GM23338 (cell line): ENCODE measurements at regions not wholly inside any gene's neighbourhood (a gene's known extent, or its start where the extent isn't known, plus 50 kb on each side); places are given as distances from the start of the nearest gene placed in this dataset.

Experiments
- ATAC-seq: fragments of 200-7000 bp; cut with Tn5 transposase; 3 replicates; pipeline ENCODE4 v1.9.1; 2020
- DNase-seq: peaks from one replicate; pipeline ENCODE4 v3.0.0-alpha.2; 2015; ENCODE audit warnings: low spot score
- H2AFZ ChIP-seq: fragments of 200-600 bp; sonication (generic); 2 replicates; pipeline ENCODE4 v1.8.0; 2016; ENCODE audit warnings: antibody characterized with exemption, mild to moderate bottlenecking, moderate library complexity
- H3F3A ChIP-seq: fragments of 200-600 bp; sonication (generic); replicated peaks from 2 replicates; pipeline ENCODE4 v1.8.0; 2017; ENCODE audit warnings: antibody characterized with exemption, mixed run types, low read depth
- H3K27ac ChIP-seq: fragments of 200-600 bp; sonication (generic); 2 replicates; pipeline ENCODE4 v1.6.1; 2016; ENCODE audit warnings: low read depth
- H3K27me3 ChIP-seq: fragments of 200-600 bp; sonication (generic); 2 replicates; pipeline ENCODE4 v1.8.0; 2016; ENCODE audit warnings: mild to moderate bottlenecking, mixed run types, moderate library complexity; ENCODE audit not compliant: insufficient read depth
- H3K36me3 ChIP-seq: fragments of 200-600 bp; sonication (generic); 2 replicates; pipeline ENCODE4 v1.8.0; 2016; ENCODE audit warnings: mild to moderate bottlenecking; ENCODE audit not compliant: insufficient read depth
- H3K4me1 ChIP-seq: fragments of 200-600 bp; sonication (generic); 2 replicates; pipeline ENCODE4 v1.8.0; 2016; ENCODE audit warnings: mild to moderate bottlenecking, moderate library complexity; ENCODE audit not compliant: insufficient read depth
- H3K4me2 ChIP-seq: fragments of 200-600 bp; sonication (generic); 2 replicates; pipeline ENCODE4 v1.7.1; 2017; ENCODE audit warnings: mixed run types
- H3K4me3 ChIP-seq: fragments of 200-600 bp; sonication (generic); 2 replicates; pipeline ENCODE4 v1.6.1; 2016; ENCODE audit warnings: mixed run types
- H3K79me2 ChIP-seq: fragments of 200-600 bp; sonication (generic); replicated peaks from 2 replicates; pipeline ENCODE4 v1.8.0; 2017; ENCODE audit warnings: mild to moderate bottlenecking; ENCODE audit not compliant: insufficient read depth
- H3K9me2 ChIP-seq: fragments of 200-600 bp; sonication (generic); 2 replicates; pipeline ENCODE4 v1.8.0; 2017; ENCODE audit not compliant: insufficient read depth
- H4K20me1 ChIP-seq: fragments of 200-600 bp; sonication (generic); replicated peaks from 2 replicates; pipeline ENCODE4 v1.8.0; 2017; ENCODE audit warnings: mild to moderate bottlenecking; ENCODE audit not compliant: insufficient read depth
- H3K27ac Mint-ChIP-seq: 2 replicates; pipeline ENCODE4 v1.8.0; 2020; ENCODE audit warnings: inconsistent platforms, mild to moderate bottlenecking, moderate library complexity, mixed read lengths
- H3K27me3 Mint-ChIP-seq: 3 replicates; pipeline ENCODE4 v1.8.0; 2022; ENCODE audit warnings: low read depth, mild to moderate bottlenecking, moderate library complexity, mixed read lengths, inconsistent platforms; ENCODE audit not compliant: insufficient read depth, poor library complexity
- H3K36me3 Mint-ChIP-seq: 3 replicates; pipeline ENCODE4 v1.8.0; 2021; ENCODE audit warnings: low read depth, mild to moderate bottlenecking, inconsistent platforms, moderate library complexity, mixed read lengths
- H3K4me1 Mint-ChIP-seq: 3 replicates; pipeline ENCODE4 v1.8.0; 2020; ENCODE audit warnings: mild to moderate bottlenecking, inconsistent platforms, mixed read lengths
- H3K4me3 Mint-ChIP-seq: 3 replicates; pipeline ENCODE4 v1.8.0; 2021; ENCODE audit warnings: moderate library complexity, mild to moderate bottlenecking, inconsistent platforms, mixed read lengths
- H3K9me3 Mint-ChIP-seq: 3 replicates; pipeline ENCODE4 v1.8.0; 2020; ENCODE audit warnings: moderate library complexity, mild to moderate bottlenecking, inconsistent platforms, mixed read lengths
- CREB1 ChIP-seq: fragments of 250-450 bp; sonication (Bioruptor Pico); IDR thresholded peaks from 2 replicates; pipeline ENCODE4 v1.5.0; 2020; ENCODE audit warnings: low read depth, mild to moderate bottlenecking, moderate library complexity
- NANOG ChIP-seq: IDR thresholded peaks from 2 replicates; pipeline ENCODE4 v1.6.1; 2016; ENCODE audit warnings: antibody characterized with exemption, borderline replicate concordance
- POLR2AphosphoS5 ChIP-seq: IDR thresholded peaks from 2 replicates; pipeline ENCODE4 v1.6.1; 2016; ENCODE audit warnings: antibody characterized with exemption, low read depth
- ZNF114 ChIP-seq: fragments of 250-450 bp; sonication (Bioruptor Pico); IDR thresholded peaks from 2 replicates; pipeline ENCODE4 v1.5.0; 2020; ENCODE audit warnings: mild to moderate bottlenecking, moderate library complexity
- ZNF331 ChIP-seq: fragments of 250-450 bp; sonication (Bioruptor Pico); IDR thresholded peaks from 2 replicates; pipeline ENCODE4 v1.5.0; 2020; ENCODE audit warnings: low read depth, mild to moderate bottlenecking, moderate library complexity
- TF ChIP-seq, protein P1 (sequence below): IDR thresholded peaks from one replicate; pipeline ENCODE4 v1.6.1; 2018; ENCODE audit warnings: antibody characterized with exemption; ENCODE audit not compliant: unreplicated experiment
- TF ChIP-seq, protein P2 (sequence below): fragments of 250-450 bp; sonication (Bioruptor Pico); IDR thresholded peaks from 2 replicates; pipeline ENCODE4 v1.5.0; 2020; ENCODE audit warnings: mild to moderate bottlenecking, moderate library complexity
- TF ChIP-seq, protein P3 (sequence below): IDR thresholded peaks from 2 replicates; pipeline ENCODE4 v1.6.1; 2016; ENCODE audit warnings: antibody characterized with exemption
- TF ChIP-seq, protein P4 (sequence below), 2 experiments: fragments of 200-600 bp in 1 of 2; sonication (generic) in 1 of 2; conservative IDR thresholded peaks; 2 replicates each; pipeline versions ENCODE4 v1.5.1 to v1.6.1; 2016 to 2017; ENCODE audit warnings: antibody characterized with exemption in 2 of 2, low read depth in 2 of 2, mild to moderate bottlenecking in 2 of 2, moderate library complexity in 1 of 2

DNA sequence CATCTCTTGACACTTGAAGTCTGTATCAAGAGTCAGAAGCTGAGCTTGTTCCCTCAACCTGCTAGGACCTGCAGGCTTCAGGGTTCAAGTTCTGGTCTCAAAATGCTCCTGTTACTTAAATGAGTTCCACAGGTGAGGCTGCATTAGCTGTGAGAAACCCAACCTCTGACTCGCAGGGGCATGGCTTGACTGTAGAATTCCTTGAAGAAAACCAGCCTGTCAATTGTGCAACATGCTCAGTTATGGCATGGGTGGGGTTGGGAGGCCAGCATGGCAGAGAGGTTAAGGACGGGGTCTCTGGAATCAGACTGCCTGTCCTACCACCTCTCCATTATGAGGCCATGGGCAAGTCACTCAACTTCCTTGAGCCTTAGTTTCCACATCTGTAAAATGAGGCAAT, 235.8 kb downstream of the EN1 start (continued):
- TF ChIP-seq, protein P1, sequence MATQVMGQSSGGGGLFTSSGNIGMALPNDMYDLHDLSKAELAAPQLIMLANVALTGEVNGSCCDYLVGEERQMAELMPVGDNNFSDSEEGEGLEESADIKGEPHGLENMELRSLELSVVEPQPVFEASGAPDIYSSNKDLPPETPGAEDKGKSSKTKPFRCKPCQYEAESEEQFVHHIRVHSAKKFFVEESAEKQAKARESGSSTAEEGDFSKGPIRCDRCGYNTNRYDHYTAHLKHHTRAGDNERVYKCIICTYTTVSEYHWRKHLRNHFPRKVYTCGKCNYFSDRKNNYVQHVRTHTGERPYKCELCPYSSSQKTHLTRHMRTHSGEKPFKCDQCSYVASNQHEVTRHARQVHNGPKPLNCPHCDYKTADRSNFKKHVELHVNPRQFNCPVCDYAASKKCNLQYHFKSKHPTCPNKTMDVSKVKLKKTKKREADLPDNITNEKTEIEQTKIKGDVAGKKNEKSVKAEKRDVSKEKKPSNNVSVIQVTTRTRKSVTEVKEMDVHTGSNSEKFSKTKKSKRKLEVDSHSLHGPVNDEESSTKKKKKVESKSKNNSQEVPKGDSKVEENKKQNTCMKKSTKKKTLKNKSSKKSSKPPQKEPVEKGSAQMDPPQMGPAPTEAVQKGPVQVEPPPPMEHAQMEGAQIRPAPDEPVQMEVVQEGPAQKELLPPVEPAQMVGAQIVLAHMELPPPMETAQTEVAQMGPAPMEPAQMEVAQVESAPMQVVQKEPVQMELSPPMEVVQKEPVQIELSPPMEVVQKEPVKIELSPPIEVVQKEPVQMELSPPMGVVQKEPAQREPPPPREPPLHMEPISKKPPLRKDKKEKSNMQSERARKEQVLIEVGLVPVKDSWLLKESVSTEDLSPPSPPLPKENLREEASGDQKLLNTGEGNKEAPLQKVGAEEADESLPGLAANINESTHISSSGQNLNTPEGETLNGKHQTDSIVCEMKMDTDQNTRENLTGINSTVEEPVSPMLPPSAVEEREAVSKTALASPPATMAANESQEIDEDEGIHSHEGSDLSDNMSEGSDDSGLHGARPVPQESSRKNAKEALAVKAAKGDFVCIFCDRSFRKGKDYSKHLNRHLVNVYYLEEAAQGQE = no peak

DNA sequence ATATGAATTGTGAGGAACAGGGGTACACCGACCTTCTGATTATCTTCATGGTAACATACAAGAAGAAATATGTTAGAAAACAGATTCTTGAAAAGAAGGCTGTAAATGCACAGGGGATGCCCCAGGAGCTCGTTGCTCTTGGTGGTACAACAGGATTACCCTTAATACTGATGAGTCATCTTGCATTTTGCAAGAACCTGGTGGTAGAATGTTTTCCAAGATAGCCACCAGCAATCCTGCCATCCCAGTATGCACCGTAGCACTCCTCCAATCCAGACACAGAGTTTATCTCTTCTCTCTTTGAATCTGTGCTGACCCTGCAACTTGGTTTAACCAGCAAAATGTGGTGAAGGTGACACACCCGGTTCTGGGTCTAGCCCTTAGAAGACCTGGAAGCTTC, 238.3 kb downstream of the EN1 start:
- H3K79me2 ChIP-seq = no peaks in the 10 kb centered on the region
- no peak overlapping the region for H3K4me2 ChIP-seq
- no peaks in the 10 kb centered on the region for H4K20me1 ChIP-seq
- Mint-ChIP-seq H3K27ac (no peak overlapping the region), H3K4me3 (no peak overlapping the region), H3K36me3 (no peaks in the 10 kb centered on the region), H3K9me3 (no peaks in the 10 kb centered on the region; the same call in 2 of the 3 replicates), H3K27me3 (peaks cover 4% of the 10 kb centered on the region), H3K4me1 (peaks cover 5% of the 10 kb centered on the region; the same call in 2 of the 3 replicates)
- H3K36me3 ChIP-seq = no peaks in the 10 kb centered on the region
- DNase-seq (no peak), ATAC-seq (no peak)
- no peaks in the 10 kb centered on the region for H3F3A ChIP-seq
- 0 out of 2 replicates have a peak, but pooled peaks cover 4% of the 10 kb centered on the region for H3K4me1 ChIP-seq
- H3K4me3 ChIP-seq = no peak overlapping the region
- no peak overlapping the region for H3K27ac ChIP-seq
- no peaks in the 10 kb centered on the region for H3K27me3 ChIP-seq
- H2AFZ ChIP-seq = no peak overlapping the region
- H3K9me2 ChIP-seq = peaks cover 22% of the 10 kb centered on the region; the same call in 1 of the 2 replicates
- TF ChIP-seq, protein P2, sequence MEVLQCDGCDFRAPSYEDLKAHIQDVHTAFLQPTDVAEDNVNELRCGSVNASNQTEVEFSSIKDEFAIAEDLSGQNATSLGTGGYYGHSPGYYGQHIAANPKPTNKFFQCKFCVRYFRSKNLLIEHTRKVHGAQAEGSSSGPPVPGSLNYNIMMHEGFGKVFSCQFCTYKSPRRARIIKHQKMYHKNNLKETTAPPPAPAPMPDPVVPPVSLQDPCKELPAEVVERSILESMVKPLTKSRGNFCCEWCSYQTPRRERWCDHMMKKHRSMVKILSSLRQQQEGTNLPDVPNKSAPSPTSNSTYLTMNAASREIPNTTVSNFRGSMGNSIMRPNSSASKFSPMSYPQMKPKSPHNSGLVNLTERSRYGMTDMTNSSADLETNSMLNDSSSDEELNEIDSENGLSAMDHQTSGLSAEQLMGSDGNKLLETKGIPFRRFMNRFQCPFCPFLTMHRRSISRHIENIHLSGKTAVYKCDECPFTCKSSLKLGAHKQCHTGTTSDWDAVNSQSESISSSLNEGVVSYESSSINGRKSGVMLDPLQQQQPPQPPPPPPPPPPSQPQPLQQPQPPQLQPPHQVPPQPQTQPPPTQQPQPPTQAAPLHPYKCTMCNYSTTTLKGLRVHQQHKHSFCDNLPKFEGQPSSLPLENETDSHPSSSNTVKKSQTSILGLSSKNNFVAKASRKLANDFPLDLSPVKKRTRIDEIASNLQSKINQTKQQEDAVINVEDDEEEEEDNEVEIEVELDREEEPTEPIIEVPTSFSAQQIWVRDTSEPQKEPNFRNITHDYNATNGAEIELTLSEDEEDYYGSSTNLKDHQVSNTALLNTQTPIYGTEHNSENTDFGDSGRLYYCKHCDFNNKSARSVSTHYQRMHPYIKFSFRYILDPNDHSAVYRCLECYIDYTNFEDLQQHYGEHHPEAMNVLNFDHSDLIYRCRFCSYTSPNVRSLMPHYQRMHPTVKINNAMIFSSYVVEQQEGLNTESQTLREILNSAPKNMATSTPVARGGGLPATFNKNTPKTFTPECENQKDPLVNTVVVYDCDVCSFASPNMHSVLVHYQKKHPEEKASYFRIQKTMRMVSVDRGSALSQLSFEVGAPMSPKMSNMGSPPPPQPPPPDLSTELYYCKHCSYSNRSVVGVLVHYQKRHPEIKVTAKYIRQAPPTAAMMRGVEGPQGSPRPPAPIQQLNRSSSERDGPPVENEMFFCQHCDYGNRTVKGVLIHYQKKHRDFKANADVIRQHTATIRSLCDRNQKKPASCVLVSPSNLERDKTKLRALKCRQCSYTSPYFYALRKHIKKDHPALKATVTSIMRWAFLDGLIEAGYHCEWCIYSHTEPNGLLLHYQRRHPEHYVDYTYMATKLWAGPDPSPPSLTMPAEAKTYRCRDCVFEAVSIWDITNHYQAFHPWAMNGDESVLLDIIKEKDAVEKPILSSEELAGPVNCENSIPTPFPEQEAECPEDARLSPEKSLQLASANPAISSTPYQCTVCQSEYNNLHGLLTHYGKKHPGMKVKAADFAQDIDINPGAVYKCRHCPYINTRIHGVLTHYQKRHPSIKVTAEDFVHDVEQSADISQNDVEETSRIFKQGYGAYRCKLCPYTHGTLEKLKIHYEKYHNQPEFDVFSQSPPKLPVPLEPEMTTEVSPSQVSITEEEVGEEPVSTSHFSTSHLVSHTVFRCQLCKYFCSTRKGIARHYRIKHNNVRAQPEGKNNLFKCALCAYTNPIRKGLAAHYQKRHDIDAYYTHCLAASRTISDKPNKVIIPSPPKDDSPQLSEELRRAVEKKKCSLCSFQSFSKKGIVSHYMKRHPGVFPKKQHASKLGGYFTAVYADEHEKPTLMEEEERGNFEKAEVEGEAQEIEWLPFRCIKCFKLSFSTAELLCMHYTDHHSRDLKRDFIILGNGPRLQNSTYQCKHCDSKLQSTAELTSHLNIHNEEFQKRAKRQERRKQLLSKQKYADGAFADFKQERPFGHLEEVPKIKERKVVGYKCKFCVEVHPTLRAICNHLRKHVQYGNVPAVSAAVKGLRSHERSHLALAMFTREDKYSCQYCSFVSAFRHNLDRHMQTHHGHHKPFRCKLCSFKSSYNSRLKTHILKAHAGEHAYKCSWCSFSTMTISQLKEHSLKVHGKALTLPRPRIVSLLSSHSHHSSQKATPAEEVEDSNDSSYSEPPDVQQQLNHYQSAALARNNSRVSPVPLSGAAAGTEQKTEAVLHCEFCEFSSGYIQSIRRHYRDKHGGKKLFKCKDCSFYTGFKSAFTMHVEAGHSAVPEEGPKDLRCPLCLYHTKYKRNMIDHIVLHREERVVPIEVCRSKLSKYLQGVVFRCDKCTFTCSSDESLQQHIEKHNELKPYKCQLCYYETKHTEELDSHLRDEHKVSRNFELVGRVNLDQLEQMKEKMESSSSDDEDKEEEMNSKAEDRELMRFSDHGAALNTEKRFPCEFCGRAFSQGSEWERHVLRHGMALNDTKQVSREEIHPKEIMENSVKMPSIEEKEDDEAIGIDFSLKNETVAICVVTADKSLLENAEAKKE (CRISPR knock-in tag) = no peak
- TF ChIP-seq, protein P3, sequence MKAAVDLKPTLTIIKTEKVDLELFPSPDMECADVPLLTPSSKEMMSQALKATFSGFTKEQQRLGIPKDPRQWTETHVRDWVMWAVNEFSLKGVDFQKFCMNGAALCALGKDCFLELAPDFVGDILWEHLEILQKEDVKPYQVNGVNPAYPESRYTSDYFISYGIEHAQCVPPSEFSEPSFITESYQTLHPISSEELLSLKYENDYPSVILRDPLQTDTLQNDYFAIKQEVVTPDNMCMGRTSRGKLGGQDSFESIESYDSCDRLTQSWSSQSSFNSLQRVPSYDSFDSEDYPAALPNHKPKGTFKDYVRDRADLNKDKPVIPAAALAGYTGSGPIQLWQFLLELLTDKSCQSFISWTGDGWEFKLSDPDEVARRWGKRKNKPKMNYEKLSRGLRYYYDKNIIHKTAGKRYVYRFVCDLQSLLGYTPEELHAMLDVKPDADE = no peak
- TF ChIP-seq POLR2AphosphoS5 = no peak
- no peak for TF ChIP-seq ZNF331 (CRISPR knock-in tag)
- TF ChIP-seq, protein P4, sequence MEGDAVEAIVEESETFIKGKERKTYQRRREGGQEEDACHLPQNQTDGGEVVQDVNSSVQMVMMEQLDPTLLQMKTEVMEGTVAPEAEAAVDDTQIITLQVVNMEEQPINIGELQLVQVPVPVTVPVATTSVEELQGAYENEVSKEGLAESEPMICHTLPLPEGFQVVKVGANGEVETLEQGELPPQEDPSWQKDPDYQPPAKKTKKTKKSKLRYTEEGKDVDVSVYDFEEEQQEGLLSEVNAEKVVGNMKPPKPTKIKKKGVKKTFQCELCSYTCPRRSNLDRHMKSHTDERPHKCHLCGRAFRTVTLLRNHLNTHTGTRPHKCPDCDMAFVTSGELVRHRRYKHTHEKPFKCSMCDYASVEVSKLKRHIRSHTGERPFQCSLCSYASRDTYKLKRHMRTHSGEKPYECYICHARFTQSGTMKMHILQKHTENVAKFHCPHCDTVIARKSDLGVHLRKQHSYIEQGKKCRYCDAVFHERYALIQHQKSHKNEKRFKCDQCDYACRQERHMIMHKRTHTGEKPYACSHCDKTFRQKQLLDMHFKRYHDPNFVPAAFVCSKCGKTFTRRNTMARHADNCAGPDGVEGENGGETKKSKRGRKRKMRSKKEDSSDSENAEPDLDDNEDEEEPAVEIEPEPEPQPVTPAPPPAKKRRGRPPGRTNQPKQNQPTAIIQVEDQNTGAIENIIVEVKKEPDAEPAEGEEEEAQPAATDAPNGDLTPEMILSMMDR (conservative IDR thresholded peaks at IDR 0.05; ENCODE audit: low read depth in 2 of 2) = no peak
- TF ChIP-seq ZNF114 = no peak
- TF ChIP-seq NANOG = no peak
- TF ChIP-seq, protein P1 = no peak
- no peak for TF ChIP-seq CREB1 (CRISPR knock-in tag)
